ENCODE measurements at regions not wholly inside any gene's neighbourhood (a gene's known extent, or its start where the extent isn't known, plus 50 kb on each side); places are given as distances from the start of the nearest gene placed in this dataset.

GRCh38 chr14:87678624-87679023 lies 314.4 kb downstream of the GALC start:
- DNase-seq (ENCODE audit: low spot score) = no peak
- H3K27ac ChIP-seq (ENCODE audit: low read depth, low read length, poor library complexity, severe bottlenecking) = no peak overlapping the region
- no TSS peak for BruUV-seq (replicated peaks)
- no peaks in the 10 kb centered on the region for H3K4me1 ChIP-seq (ENCODE audit: insufficient read depth, low read length, poor library complexity, severe bottlenecking)
- H3K27me3 ChIP-seq (replicated peaks; ENCODE audit: insufficient read depth, low read depth, low read length, poor library complexity) = no peaks in the 10 kb centered on the region
- H3K36me3 ChIP-seq (ENCODE audit: insufficient read depth, low read length, poor library complexity, severe bottlenecking) = no peaks in the 10 kb centered on the region
- ChIA-PET POLR2A (ENCODE audit: low non-redundant PET) (no interaction called here), CTCF (no interaction called here)
- peaks cover 9% of the 10 kb centered on the region for H3K9me3 ChIP-seq (ENCODE audit: low read depth, low read length, poor library complexity, severe bottlenecking)
- no peak overlapping the region for H3K4me3 ChIP-seq (ENCODE audit: low read depth, low read length, poor library complexity, severe bottlenecking)
- TF ChIP-seq EZH2 (IDR thresholded peaks at IDR 0.05; ENCODE audit: borderline replicate concordance, low read depth, low read length, poor library complexity, severe bottlenecking) (no peak), CTCF (conservative IDR thresholded peaks at IDR 0.05; ENCODE audit: low read depth, low read length) (no peak)
- intact Hi-C loops (cut with micrococcal nuclease; ENCODE audit: unreplicated experiment) = no loop called here

- BruUV-seq (replicated peaks) = no TSS peak
- DNase-seq (ENCODE audit: low spot score) = no peak
- ChIA-PET CTCF (no interaction called here), POLR2A (ENCODE audit: low non-redundant PET) (no interaction called here)
- no peaks in the 10 kb centered on the region for H3K27me3 ChIP-seq (replicated peaks; ENCODE audit: insufficient read depth, low read depth, low read length, poor library complexity)
- TF ChIP-seq EZH2 (IDR thresholded peaks at IDR 0.05; ENCODE audit: borderline replicate concordance, low read depth, low read length, poor library complexity, severe bottlenecking) = no peak
- TF ChIP-seq CTCF (conservative IDR thresholded peaks at IDR 0.05; ENCODE audit: low read depth, low read length) = no peak
- H3K27ac ChIP-seq (ENCODE audit: low read depth, low read length, poor library complexity, severe bottlenecking) = no peak overlapping the region
- no peaks in the 10 kb centered on the region for H3K9me3 ChIP-seq (ENCODE audit: low read depth, low read length, poor library complexity, severe bottlenecking)
- no peak overlapping the region for H3K4me3 ChIP-seq (ENCODE audit: low read depth, low read length, poor library complexity, severe bottlenecking)
- intact Hi-C loops (cut with micrococcal nuclease; ENCODE audit: unreplicated experiment) = no loop called here
- H3K4me1 ChIP-seq (ENCODE audit: insufficient read depth, low read length, poor library complexity, severe bottlenecking) = no peaks in the 10 kb centered on the region
- H3K36me3 ChIP-seq (ENCODE audit: insufficient read depth, low read length, poor library complexity, severe bottlenecking) = no peaks in the 10 kb centered on the region
Observed at GRCh38 chr14:87676814-87677437, 316.1 kb downstream of the GALC start.

GRCh38 chr14:87667659-87668058 lies 325.3 kb downstream of the GALC start:
- no TSS peak for BruUV-seq (replicated peaks)
- DNase-seq (ENCODE audit: low spot score) = peak; percentile 55
- intact Hi-C loops (cut with micrococcal nuclease; ENCODE audit: unreplicated experiment) = no loop called here

More at GRCh38 chr14:87667659-87668058, 325.3 kb downstream of the GALC start:
- Histone ChIP-seq H3K27ac (ENCODE audit: low read depth, low read length, poor library complexity, severe bottlenecking) (no peak overlapping the region), H3K9me3 (ENCODE audit: low read depth, low read length, poor library complexity, severe bottlenecking) (no peaks in the 10 kb centered on the region), H3K27me3 (replicated peaks; ENCODE audit: insufficient read depth, low read depth, low read length, poor library complexity) (no peaks in the 10 kb centered on the region), H3K36me3 (ENCODE audit: insufficient read depth, low read length, poor library complexity, severe bottlenecking) (no peaks in the 10 kb centered on the region), H3K4me3 (ENCODE audit: low read depth, low read length, poor library complexity, severe bottlenecking) (no peak overlapping the region), H3K4me1 (ENCODE audit: insufficient read depth, low read length, poor library complexity, severe bottlenecking) (peaks cover 5% of the 10 kb centered on the region)
- ChIA-PET POLR2A (ENCODE audit: low non-redundant PET) (no interaction called here), CTCF (no interaction called here)
- no peak for TF ChIP-seq CTCF (conservative IDR thresholded peaks at IDR 0.05; ENCODE audit: low read depth, low read length)
- no peak for TF ChIP-seq EZH2 (IDR thresholded peaks at IDR 0.05; ENCODE audit: borderline replicate concordance, low read depth, low read length, poor library complexity, severe bottlenecking)
